SU-DHL-6 (cell line): ENCODE measurements at regions not wholly inside any gene's neighbourhood (a gene's known extent, or its start where the extent isn't known, plus 50 kb on each side); places are given as distances from the start of the nearest gene placed in this dataset.

ENCODE experiments used
- EZH2phosphoT487 ChIP-seq: fragments of 200-600 bp; sonication (generic), shearing (Covaris generic); conservative IDR thresholded peaks from 2 replicates; pipeline ENCODE4 v1.6.1; 2018; ENCODE audit warnings: mild to moderate bottlenecking, antibody characterized with exemption, low read length, moderate library complexity, mixed read lengths
- TF ChIP-seq, protein P1 (sequence below): fragments of 200-600 bp; sonication (generic); IDR thresholded peaks from one replicate; pipeline ENCODE4 v1.5.1; 2017; ENCODE audit warnings: antibody characterized with exemption, mild to moderate bottlenecking, low read length, moderate library complexity; ENCODE audit not compliant: insufficient read depth, poor library complexity, severe bottlenecking

DNA sequence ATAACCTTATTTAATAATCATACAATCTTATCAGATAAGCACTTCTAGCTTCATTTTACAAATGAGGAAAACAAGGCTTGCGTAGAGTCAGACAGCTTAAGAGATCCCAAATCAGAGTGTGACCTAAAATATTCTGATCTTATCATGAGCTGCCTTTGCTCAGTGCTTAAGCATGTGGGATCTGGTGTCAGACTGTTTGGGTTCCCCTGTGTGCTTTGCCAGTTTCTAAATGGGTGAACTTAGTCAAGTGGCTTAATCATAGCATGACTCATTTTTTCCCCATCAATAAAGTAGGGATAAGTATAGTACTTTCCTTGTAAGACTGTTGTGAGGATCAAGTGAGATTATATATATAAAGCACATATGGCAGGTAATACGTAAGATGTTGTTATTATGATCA is 612.6 kb upstream of the C16orf82 start:
- TF ChIP-seq, protein P1, sequence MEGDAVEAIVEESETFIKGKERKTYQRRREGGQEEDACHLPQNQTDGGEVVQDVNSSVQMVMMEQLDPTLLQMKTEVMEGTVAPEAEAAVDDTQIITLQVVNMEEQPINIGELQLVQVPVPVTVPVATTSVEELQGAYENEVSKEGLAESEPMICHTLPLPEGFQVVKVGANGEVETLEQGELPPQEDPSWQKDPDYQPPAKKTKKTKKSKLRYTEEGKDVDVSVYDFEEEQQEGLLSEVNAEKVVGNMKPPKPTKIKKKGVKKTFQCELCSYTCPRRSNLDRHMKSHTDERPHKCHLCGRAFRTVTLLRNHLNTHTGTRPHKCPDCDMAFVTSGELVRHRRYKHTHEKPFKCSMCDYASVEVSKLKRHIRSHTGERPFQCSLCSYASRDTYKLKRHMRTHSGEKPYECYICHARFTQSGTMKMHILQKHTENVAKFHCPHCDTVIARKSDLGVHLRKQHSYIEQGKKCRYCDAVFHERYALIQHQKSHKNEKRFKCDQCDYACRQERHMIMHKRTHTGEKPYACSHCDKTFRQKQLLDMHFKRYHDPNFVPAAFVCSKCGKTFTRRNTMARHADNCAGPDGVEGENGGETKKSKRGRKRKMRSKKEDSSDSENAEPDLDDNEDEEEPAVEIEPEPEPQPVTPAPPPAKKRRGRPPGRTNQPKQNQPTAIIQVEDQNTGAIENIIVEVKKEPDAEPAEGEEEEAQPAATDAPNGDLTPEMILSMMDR, result no peak
- no peak for TF ChIP-seq EZH2phosphoT487
